ENCODE measurements at regions not wholly inside any gene's neighbourhood (a gene's known extent, or its start where the extent isn't known, plus 50 kb on each side); places are given as distances from the start of the nearest gene placed in this dataset.

- TF ChIP-seq CTCF (conservative IDR thresholded peaks at IDR 0.05) (no peak), ZFX (IDR thresholded peaks at IDR 0.05) (no peak)
- H3K27ac ChIP-seq = no peak overlapping the region
Observed at GRCh38 chr3:146830231-146830630, 225.1 kb upstream of the PLSCR5 start.

- TF ChIP-seq CTCF (conservative IDR thresholded peaks at IDR 0.05) (no peak), ZFX (IDR thresholded peaks at IDR 0.05) (no peak)
- H3K27ac ChIP-seq = no peak overlapping the region
Observed at GRCh38 chr3:146827836-146828235, 222.7 kb upstream of the PLSCR5 start.

- no peak for TF ChIP-seq ZFX (IDR thresholded peaks at IDR 0.05)
- no peak for TF ChIP-seq CTCF (conservative IDR thresholded peaks at IDR 0.05)
- H3K27ac ChIP-seq = no peak overlapping the region
Observed at GRCh38 chr3:146823622-146824021, 218.5 kb upstream of the PLSCR5 start.

- TF ChIP-seq ZFX (IDR thresholded peaks at IDR 0.05) (no peak), CTCF (conservative IDR thresholded peaks at IDR 0.05) (no peak)
- no peak overlapping the region for H3K27ac ChIP-seq
Observed at GRCh38 chr3:146818866-146819265, 213.7 kb upstream of the PLSCR5 start.

- no peak for TF ChIP-seq CTCF (conservative IDR thresholded peaks at IDR 0.05)
- no peak overlapping the region for H3K27ac ChIP-seq
Observed at GRCh38 chr3:146818301-146818700, 213.2 kb upstream of the PLSCR5 start.

GRCh38 chr3:146817704-146818103, 212.6 kb upstream of the PLSCR5 start:
- TF ChIP-seq ZFX (IDR thresholded peaks at IDR 0.05) (no peak), CTCF (conservative IDR thresholded peaks at IDR 0.05) (peak; percentile 56)
- H3K27ac ChIP-seq = no peak overlapping the region

- no peak overlapping the region for H3K27ac ChIP-seq
- no peak for TF ChIP-seq ZFX (IDR thresholded peaks at IDR 0.05)
- TF ChIP-seq CTCF (conservative IDR thresholded peaks at IDR 0.05) = no peak
Observed at GRCh38 chr3:146814601-146815315, 209.6 kb upstream of the PLSCR5 start.
